OCI-LY1 (cell line): ENCODE measurements at regions not wholly inside any gene's neighbourhood (a gene's known extent, or its start where the extent isn't known, plus 50 kb on each side); places are given as distances from the start of the nearest gene placed in this dataset.

Experiments
- H2AFZ ChIP-seq: fragments of 200-600 bp; sonication (generic), shearing (Covaris generic); 2 replicates; pipeline ENCODE4 v1.6.0; 2014; ENCODE audit warnings: antibody characterized with exemption, mild to moderate bottlenecking, low read length
- H3F3A ChIP-seq: fragments of 200-600 bp; sonication (generic), shearing (Covaris generic); 2 replicates; pipeline ENCODE4 v1.6.0; 2014; ENCODE audit warnings: mild to moderate bottlenecking, antibody characterized with exemption, low read length, moderate library complexity; ENCODE audit not compliant: insufficient read depth
- H3K27ac ChIP-seq: fragments of 200-600 bp; sonication (generic); 2 replicates; pipeline ENCODE4 v1.5.1; 2014; ENCODE audit warnings: low read length, mixed run types, mild to moderate bottlenecking, low read depth; ENCODE audit not compliant: poor library complexity, severe bottlenecking
- H3K27me3 ChIP-seq: fragments of 200-600 bp; sonication (generic); 2 replicates; pipeline ENCODE4 v1.6.0; 2014; ENCODE audit warnings: antibody characterized with exemption, mild to moderate bottlenecking, low read length, moderate library complexity; ENCODE audit not compliant: insufficient read depth
- H3K36me3 ChIP-seq: fragments of 200-600 bp; sonication (generic); 2 replicates; pipeline ENCODE4 v1.6.1; 2014; ENCODE audit warnings: mild to moderate bottlenecking, antibody characterized with exemption, low read length, moderate library complexity, mixed read lengths; ENCODE audit not compliant: insufficient read depth
- H3K4me1 ChIP-seq: fragments of 200-600 bp; sonication (generic); 2 replicates; pipeline ENCODE4 v1.5.1; 2014; ENCODE audit warnings: mild to moderate bottlenecking, low read length, moderate library complexity; ENCODE audit not compliant: insufficient read depth, severe bottlenecking
- H3K4me2 ChIP-seq: fragments of 200-600 bp; sonication (generic), shearing (Covaris generic); 2 replicates; pipeline ENCODE4 v1.6.1; 2014; ENCODE audit warnings: low read length
- H3K4me3 ChIP-seq: fragments of 200-600 bp; sonication (generic); 2 replicates; pipeline ENCODE4 v1.5.1; 2014; ENCODE audit warnings: low read length, low read depth, mild to moderate bottlenecking, mixed read lengths; ENCODE audit not compliant: poor library complexity, severe bottlenecking
- H3K79me2 ChIP-seq: fragments of 200-600 bp; shearing (Covaris generic); 2 replicates; pipeline ENCODE4 v1.6.1; 2016; ENCODE audit warnings: mixed run types, low read length, mixed read lengths; ENCODE audit not compliant: insufficient read depth
- H3K9ac ChIP-seq: fragments of 200-600 bp; sonication (generic), shearing (Covaris generic); 2 replicates; pipeline ENCODE4 v1.6.1; 2014; ENCODE audit warnings: mild to moderate bottlenecking, low read length, mixed read lengths
- H3K9me2 ChIP-seq: fragments of 200-600 bp; sonication (generic), shearing (Covaris generic); 2 replicates; pipeline ENCODE4 v1.6.1; 2014; ENCODE audit warnings: low read depth, mild to moderate bottlenecking, low read length, mixed read lengths
- H3K9me3 ChIP-seq: fragments of 200-600 bp; shearing (Covaris generic); 2 replicates; pipeline ENCODE4 v1.6.1; 2014; ENCODE audit warnings: low read length, mixed read lengths
- H4K20me1 ChIP-seq: fragments of 200-600 bp; sonication (generic), shearing (Covaris generic); 2 replicates; pipeline ENCODE4 v1.6.0; 2016; ENCODE audit warnings: mild to moderate bottlenecking, low read length; ENCODE audit not compliant: insufficient read depth
- CTCF ChIP-seq: fragments of 200-600 bp; sonication (generic), shearing (Covaris generic); IDR thresholded peaks from 2 replicates; pipeline ENCODE4 v1.5.1; 2017; ENCODE audit warnings: mild to moderate bottlenecking, antibody characterized with exemption, low read length, moderate library complexity, mixed read lengths
- EZH2 ChIP-seq: fragments of 200-600 bp; sonication (generic), shearing (Covaris generic); IDR thresholded peaks from 2 replicates; pipeline ENCODE4 v1.8.0; 2017; ENCODE audit warnings: borderline replicate concordance, mixed run types, mild to moderate bottlenecking, antibody characterized with exemption, low read length, moderate library complexity, mixed read lengths

DNA sequence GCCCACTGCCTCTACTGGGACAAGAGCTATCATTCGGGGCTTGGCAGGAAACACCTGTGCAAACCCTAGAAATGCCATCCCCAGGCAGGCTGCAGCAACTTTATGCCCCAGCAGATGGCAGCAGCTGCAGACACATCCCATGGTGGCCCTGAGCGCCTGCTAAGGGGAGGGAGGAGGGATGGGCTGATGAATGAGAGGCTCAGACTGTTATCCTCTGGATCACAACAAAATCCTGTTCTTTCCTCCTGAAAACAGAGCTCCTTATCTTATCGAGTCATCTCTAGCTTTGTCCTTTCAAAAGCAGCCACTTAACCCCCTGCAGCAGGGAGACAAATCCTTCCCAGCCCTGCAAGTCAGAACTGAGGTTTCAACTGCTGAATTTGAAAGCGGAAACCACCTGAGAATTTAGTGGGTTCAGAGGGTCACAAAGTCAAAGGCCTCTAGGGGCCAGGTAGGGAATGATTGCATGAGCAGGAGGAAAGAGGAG is 90.6 kb upstream of the PROK2 start:
- H3K27ac ChIP-seq = no peak overlapping the region
- H3K4me3 ChIP-seq = no peak overlapping the region
- TF ChIP-seq CTCF (peak; percentile 84), EZH2 (no peak)
- H3F3A ChIP-seq = no peaks in the 10 kb centered on the region
- H3K27me3 ChIP-seq = no peaks in the 10 kb centered on the region; the same call in 1 of the 2 replicates
- no peaks in the 10 kb centered on the region for H4K20me1 ChIP-seq
- H3K79me2 ChIP-seq = no peaks in the 10 kb centered on the region
- H3K4me2 ChIP-seq = no peak overlapping the region
- H3K9me3 ChIP-seq = no peaks in the 10 kb centered on the region
- H3K9me2 ChIP-seq = no peaks in the 10 kb centered on the region
- no peaks in the 10 kb centered on the region for H3K36me3 ChIP-seq
- H3K4me1 ChIP-seq = no peaks in the 10 kb centered on the region
- no peak overlapping the region for H2AFZ ChIP-seq
- H3K9ac ChIP-seq = no peak overlapping the region

GRCh38 chr3:71874618-71875017 is 89.7 kb upstream of the PROK2 start:
- Histone ChIP-seq H3K27ac (no peak overlapping the region), H3K9me2 (no peaks in the 10 kb centered on the region), H4K20me1 (no peaks in the 10 kb centered on the region)

DNA sequence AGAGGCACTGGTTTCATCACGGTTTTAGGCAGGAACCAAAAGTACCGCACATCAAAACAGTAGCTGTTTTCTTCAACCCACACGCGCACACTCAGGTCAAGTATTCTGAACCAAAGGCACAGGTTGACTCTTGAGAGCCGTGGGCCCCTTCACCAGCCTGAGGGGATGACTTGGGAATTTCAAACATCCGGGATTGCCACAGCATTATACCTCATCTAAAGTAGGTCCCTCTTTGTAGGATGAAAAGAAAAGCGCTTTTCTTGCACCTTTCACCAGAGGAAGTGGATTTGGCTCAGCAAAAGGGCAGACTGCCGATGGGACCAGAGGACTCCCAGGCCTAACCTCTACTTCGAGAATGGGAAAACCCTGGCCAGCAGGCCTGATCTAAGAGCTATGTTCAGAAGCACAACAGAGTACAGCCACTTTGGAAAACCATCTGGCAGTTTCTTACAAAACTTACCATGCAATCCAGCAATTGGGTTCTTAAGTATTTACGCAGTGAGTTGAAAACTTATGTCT is 88.2 kb upstream of the PROK2 start:
- no peaks in the 10 kb centered on the region; the same call in 1 of the 2 replicates for H3K27me3 ChIP-seq
- H2AFZ ChIP-seq = no peak overlapping the region
- H3K36me3 ChIP-seq = no peaks in the 10 kb centered on the region
- H3K9me3 ChIP-seq = no peaks in the 10 kb centered on the region
- H3F3A ChIP-seq = no peaks in the 10 kb centered on the region
- no peak overlapping the region for H3K27ac ChIP-seq
- no peak overlapping the region for H3K4me3 ChIP-seq
- H3K4me1 ChIP-seq = no peaks in the 10 kb centered on the region
- no peaks in the 10 kb centered on the region for H3K79me2 ChIP-seq
- H3K9ac ChIP-seq = no peak overlapping the region
- no peak for TF ChIP-seq CTCF
- TF ChIP-seq EZH2 = no peak
- no peaks in the 10 kb centered on the region for H4K20me1 ChIP-seq
- H3K9me2 ChIP-seq = no peaks in the 10 kb centered on the region
- H3K4me2 ChIP-seq = no peak overlapping the region

More at GRCh38 chr3:71874618-71875017, 89.7 kb upstream of the PROK2 start:
- no peak overlapping the region for H3K4me2 ChIP-seq
- H3K79me2 ChIP-seq = no peaks in the 10 kb centered on the region
- no peaks in the 10 kb centered on the region for H3K4me1 ChIP-seq
- no peak for TF ChIP-seq CTCF
- TF ChIP-seq EZH2 = no peak
- H3K9ac ChIP-seq = no peak overlapping the region
- no peaks in the 10 kb centered on the region; the same call in 1 of the 2 replicates for H3K27me3 ChIP-seq
- no peaks in the 10 kb centered on the region for H3F3A ChIP-seq
- H3K9me3 ChIP-seq = no peaks in the 10 kb centered on the region
- no peak overlapping the region for H3K4me3 ChIP-seq
- no peaks in the 10 kb centered on the region for H3K36me3 ChIP-seq
- no peak overlapping the region for H2AFZ ChIP-seq
